ENCODE measurements at regions not wholly inside any gene's neighbourhood (a gene's known extent, or its start where the extent isn't known, plus 50 kb on each side); places are given as distances from the start of the nearest gene placed in this dataset.
"Not testable (repeated sequence)": the region's sequence is repeated elsewhere in the genome, so short reads cannot be mapped to it uniquely, and the experiment has no call there.

GRCh38 chr7:1300636-1301035 lies 68.0 kb downstream of the UNCX start:
- no peak for DNase-seq

DNA sequence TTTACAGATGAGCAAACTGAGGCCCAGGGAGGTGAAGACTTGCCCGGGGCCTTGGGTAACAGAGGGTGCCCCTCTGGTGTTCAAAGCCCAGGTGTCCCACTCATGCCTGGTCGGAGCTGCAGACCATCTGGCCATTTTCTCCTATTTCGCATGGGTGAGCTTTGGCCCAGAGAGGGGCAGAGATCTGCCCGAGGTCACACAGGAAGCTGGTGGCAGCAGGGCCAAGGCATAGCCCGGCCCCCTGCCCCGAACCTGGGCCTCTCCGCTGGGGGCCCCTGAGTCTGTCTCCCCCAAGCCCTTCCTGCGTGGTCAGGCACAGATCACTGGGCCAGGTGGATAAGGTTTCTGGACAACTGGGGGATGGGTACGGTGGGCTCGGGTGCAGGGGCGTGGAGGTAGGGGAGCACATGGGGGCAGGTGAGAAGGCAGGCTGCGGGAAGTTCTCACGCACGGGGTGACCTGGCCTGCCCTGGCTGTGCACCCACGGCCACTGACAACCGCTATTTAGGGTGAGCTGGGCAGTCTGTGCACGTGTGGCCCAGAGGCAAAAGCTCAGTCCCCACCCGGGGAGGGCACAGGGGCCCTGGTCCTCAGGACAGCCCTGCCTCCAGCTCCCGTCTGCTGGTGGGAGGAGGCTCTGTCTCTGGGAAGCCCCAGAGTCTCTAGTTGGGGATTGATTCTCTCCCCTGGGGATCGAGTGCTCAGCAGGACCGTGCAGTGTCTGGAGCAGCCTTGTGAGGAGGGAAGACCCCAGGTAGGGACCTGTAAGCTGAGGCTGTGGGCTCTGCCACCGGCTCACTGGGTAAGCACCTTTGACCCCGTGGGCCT lies 68.6 kb downstream of the UNCX start:
- DNase-seq, result no peak

DNA sequence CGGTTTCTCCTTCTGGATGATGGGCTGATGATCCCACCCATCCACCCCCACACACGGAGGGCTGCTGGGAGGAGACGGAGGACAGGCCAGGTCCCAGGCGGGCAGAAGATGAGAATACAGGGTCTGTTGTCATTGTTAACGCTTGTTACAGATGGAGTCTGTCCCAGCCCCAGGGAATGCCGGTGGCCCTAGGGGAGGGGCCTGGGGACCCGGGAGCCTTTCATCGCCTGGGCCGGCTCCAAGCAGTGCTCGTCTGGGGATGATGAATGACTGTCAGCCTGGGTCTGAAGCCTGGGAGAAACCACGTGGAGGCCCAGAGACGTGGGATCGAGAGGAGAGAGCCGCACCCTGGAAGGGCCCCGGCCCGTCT lies 69.2 kb downstream of the UNCX start:
- no peak for DNase-seq

DNA sequence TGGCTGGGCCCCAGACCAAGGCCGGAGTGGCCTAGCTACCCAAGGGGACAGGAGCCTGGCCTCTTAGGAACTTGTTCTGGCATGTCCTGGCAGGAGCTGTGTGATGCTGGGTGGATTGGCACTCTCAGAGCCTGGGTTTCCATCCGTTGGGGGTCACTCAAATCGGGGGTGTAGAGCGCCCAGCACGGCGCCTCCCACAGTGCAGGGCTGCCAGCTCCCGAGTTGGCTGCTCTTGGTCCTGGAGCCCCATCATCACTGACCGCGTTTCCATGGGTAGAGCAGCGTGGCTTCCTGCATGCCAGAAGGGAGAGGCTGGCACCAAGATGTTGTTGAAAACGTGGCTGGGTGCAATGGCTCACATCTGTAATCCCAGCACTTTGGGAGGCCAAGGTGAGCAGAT lies 70.3 kb downstream of the UNCX start:
- no peak for DNase-seq

DNA sequence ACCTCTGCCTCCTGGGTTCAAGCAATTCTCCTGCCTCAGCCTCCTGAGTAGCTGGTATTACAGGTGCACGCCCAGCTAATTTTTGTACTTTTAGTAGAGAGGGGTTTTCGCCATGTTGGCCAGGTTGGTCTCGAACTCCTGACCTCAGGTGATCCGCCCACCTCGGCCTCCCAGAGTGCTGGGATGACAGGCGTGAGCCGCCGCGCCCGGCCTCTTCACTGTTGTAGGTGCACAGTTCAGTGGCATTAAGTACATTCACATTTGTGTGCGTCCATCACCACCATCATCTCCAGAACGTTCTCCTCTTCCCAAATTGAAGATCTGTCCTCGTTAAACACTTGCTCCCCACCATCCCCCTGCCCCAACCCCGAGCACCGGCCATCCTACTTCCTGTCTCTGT lies 71.3 kb downstream of the UNCX start:
- not testable (repeated sequence) for DNase-seq

DNA sequence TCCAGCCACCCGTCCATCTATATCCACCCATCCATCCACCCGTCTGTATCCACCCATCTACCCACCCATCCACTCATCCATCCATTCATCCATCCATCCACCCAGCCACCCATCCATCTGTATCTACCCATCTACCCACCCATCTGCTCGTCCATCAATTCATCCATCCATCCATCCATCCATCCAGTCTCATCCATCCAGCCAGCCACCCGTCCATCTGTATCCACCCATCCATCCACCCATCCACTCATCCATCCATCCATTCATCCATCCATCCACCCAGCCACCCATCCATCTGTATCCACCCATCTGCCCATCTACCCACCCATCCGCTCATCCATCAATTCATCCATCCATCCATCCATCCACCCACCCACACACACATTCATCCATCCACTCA lies 73.2 kb downstream of the UNCX start:
- no peak for DNase-seq

DNA sequence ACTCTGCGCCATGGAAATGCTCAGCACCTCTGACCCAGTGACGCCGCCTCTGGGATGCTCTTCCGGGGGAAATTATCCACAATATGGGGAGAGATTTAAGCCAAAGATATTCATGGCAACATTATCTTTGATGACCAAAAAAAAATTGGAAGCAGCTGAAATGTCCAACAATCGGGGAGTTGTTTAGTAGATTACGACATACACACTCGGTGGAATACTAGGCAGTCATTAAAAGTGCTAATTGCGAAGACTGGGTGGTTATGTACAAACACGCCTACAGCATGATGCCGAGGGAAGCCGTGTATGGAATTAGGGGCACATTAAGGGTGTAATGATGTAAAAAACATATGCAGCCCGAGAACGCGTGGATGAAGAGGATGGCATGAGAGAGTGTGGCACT lies 75.2 kb downstream of the UNCX start:
- no peak for DNase-seq

- no peak for DNase-seq
These were observed 76.6 kb downstream of the UNCX start for GRCh38 chr7:1309290-1309689.

GRCh38 chr7:1309996-1310395 lies 77.3 kb downstream of the UNCX start:
- DNase-seq, result no peak

- no peak for DNase-seq
These were observed 78.3 kb downstream of the UNCX start for GRCh38 chr7:1310936-1311335.

- DNase-seq, result no peak
These were observed 78.9 kb downstream of the UNCX start for GRCh38 chr7:1311406-1312135.

DNA sequence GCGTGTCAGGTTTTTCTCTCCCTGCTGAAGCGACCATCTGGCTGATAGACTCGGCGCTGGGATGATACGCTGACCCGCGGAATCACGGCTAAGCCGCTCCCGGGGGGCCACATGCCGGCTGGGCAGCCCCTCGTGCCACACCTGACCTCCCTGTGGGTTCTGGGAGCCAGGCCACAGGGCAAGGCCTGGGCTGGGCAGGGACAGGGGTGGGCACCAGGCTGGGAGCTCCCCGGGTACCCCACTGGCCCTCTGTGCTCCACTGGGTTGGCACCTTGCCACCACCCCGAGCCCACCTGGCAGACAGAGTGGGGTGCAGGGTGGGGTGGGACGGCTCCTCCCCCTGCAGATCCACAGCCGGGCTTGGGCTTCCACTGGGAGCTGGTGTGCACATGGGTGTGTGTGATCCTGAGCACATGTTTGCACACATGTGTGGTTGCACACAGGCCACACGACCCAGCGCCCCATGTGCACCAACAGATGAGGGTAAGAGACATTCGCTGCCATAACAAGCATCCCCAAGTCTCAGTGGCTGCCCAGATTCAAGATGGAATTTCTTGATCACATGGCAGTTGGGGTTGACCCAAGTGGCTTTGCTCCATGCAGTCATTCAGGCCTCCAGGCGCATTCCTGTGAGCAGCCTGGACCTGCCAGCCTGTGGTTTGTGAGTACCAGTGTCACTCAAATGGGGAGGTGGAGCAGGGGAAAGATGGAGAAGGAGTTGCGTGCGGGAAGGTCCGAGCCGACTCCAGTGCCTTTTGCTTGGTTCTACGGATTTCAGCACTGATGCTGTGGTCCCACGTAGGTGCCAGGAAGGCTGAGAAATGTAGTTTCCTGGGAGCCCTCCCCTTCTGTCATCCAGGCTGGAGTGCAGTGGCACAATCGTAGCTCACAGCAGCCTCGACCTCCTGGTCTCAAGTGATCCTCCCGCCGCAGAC lies 79.7 kb downstream of the UNCX start:
- no peak for DNase-seq

- DNase-seq, result no peak
These were observed 80.9 kb downstream of the UNCX start for GRCh38 chr7:1313613-1314012.

DNA sequence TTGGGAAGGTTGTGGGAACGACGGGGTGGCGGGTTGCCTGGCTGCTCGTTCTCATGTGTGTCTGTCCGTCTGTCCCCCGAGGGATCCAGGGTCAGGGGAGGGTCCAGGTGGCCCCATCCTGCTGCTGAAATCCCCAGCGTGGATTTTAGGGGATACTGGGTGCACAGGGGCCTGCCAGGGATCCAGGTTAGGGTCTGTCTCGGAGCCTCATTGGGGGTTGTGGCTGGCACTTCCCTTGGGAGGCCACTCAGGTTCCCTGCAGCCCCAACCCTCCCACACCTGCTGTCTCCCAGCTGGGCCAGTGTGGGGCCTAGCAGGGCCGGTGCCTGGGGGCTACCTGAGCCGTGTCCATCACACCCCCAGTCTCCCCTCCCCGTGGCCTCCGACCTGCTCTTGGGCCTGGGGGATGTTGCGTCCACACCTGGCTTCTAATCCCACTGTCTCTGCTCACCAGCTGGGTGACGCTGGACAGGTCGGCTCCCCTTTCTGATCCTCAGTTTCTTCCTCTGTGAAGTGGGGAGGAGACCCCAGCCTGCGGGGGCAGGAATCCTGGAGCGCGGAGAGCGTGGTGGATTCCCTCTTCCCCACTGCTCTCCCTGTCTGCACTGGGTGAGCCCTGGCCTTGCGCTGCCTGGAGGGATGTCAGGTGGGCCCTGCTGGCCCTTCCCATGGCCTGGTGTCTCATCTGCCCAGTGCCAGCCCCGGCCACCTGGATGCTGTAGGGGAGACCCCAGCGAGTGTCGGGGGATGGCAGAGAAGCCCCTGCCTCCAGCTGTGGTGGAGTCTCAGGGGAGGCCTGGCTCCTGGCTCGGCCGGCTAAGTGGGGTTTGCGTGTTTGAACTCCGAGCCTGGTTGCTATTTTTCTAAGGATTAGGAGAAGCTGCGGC lies 81.6 kb downstream of the UNCX start:
- no peak for DNase-seq

DNA sequence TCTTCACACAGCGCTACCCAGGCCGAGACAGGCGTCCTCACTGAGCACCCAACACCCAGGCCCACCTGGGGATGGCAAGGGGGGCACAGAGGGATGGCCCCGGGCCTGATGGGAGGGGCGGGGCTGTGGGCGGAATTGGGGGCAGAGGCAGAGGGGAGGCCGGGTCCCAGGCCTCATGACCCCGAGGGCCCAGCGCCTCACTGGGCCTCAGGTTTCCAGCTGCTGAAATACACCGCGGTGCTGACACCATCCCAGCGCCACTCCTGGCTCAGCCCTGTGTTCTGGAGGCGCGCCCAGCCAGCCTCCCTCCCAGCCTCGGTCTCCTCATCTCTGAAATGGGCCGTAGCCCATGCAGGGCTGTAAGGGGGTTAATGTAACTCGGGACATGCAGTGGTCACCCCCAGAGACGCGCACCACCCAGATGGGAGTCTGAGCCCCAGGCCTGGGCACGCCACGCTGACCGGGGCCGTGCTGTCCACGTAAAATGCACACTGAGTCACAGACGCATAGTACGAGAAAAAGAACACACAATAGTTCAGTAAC lies 82.3 kb downstream of the UNCX start:
- DNase-seq, result no peak

- no peak for DNase-seq
These were observed 83.4 kb downstream of the UNCX start for GRCh38 chr7:1316086-1316485.

- no peak for DNase-seq
These were observed 85.0 kb downstream of the UNCX start for GRCh38 chr7:1317646-1318045.

- DNase-seq, result no peak
These were observed 85.4 kb downstream of the UNCX start for GRCh38 chr7:1318051-1318450.

- DNase-seq, result no peak
These were observed 86.0 kb downstream of the UNCX start for GRCh38 chr7:1318661-1319060.

- DNase-seq, result no peak
These were observed 88.1 kb downstream of the UNCX start for GRCh38 chr7:1320616-1321240.

DNA sequence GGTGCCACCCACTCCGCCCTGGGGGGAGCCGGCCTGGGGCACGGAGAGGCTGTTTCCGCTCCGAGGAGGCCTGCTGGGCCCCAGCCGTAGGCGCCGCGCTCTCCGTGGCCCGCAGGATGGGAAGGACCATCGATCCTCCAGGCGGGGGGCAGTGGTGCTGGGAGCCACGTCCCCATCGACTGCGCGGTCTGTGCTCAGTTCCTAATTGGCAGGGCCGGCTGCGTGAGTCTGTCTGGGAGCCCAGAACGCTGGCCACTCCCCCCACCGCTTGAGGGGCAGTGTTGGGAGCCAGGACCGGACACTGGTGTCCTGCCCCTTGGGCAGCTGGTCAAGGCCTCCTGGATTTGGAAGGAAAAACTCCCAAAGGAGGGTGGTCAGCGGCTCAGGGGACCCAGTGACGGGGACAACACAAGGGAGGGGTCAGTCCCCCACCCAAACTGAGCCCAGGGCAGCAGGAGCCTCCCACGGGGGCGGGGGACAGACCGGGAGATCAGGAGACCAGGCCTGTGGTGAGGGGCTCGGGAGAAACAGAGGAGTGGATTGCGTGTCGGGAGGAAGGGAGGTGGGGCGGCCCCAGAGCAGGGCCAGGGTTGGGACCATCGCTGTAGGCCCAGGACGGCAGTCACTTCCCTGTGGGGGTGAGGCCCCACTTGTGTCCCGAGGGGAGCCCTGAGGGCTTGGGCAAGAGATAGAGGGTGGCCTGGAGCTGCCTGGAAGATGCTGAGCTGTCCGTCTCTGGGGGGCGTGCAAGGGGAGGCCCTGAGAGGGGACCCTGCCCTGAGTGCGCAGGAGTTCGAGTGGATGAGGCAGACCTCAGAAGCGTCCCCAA lies 89.0 kb downstream of the UNCX start:
- DNase-seq, result no peak

Data from NCI-H1092 (cell line).